HEK293T (cell line): ENCODE measurements at regions not wholly inside any gene's neighbourhood (a gene's known extent, or its start where the extent isn't known, plus 50 kb on each side); places are given as distances from the start of the nearest gene placed in this dataset.

Source experiments
- CTCF ChIA-PET: fragments of 350-600 bp; formaldehyde crosslinking; extraction: SDS; loops from one replicate; lab custom pipeline; 2021; ENCODE audit warnings: antibody characterized with exemption, inconsistent platforms; lab: Yijun Ruan, JAX
- POLR2A ChIA-PET: fragments of 350-600 bp; formaldehyde crosslinking; extraction: SDS; loops from one replicate; lab custom pipeline; 2020; ENCODE audit warnings: antibody characterized with exemption, inconsistent platforms; lab: Yijun Ruan, JAX
- DNase-seq: peaks from one replicate; pipeline ENCODE4 v3.0.0; 2012; ENCODE audit warnings: mixed read lengths; ENCODE audit errors: extremely low spot score
- ARNT ChIP-seq: fragments of 450-650 bp; IDR thresholded peaks from 2 replicates; pipeline ENCODE4 v1.6.1; 2017; ENCODE audit warnings: mild to moderate bottlenecking
- BHLHE40 ChIP-seq: fragments of 450-650 bp; IDR thresholded peaks from 2 replicates; pipeline ENCODE4 v1.6.1; 2016; ENCODE audit warnings: mild to moderate bottlenecking, moderate library complexity, borderline replicate concordance
- CTBP1 ChIP-seq: fragments of 450-650 bp; IDR thresholded peaks from 2 replicates; pipeline ENCODE4 v1.6.1; 2016; ENCODE audit warnings: borderline replicate concordance
- ELF4 ChIP-seq: fragments of 450-650 bp; IDR thresholded peaks from 2 replicates; pipeline ENCODE4 v1.6.1; 2017; ENCODE audit warnings: antibody characterized with exemption
- FOXA1 ChIP-seq: fragments of 450-650 bp; IDR thresholded peaks from 2 replicates; pipeline ENCODE4 v1.6.1; 2016; ENCODE audit warnings: mild to moderate bottlenecking
- FOXK2 ChIP-seq: fragments of 450-650 bp; IDR thresholded peaks from 2 replicates; pipeline ENCODE4 v1.6.1; 2016; ENCODE audit warnings: mild to moderate bottlenecking
- FOXM1 ChIP-seq: fragments of 450-650 bp; IDR thresholded peaks from 2 replicates; pipeline ENCODE4 v1.6.1; 2017; ENCODE audit warnings: mild to moderate bottlenecking, borderline replicate concordance
- HDGF ChIP-seq: fragments of 450-650 bp; IDR thresholded peaks from 2 replicates; pipeline ENCODE4 v1.6.1; 2017; ENCODE audit warnings: antibody characterized with exemption, borderline replicate concordance
- L3MBTL2 ChIP-seq: fragments of 450-650 bp; conservative IDR thresholded peaks from 2 replicates; pipeline ENCODE4 v1.6.1; 2016; ENCODE audit warnings: mild to moderate bottlenecking
- LEF1 ChIP-seq: fragments of 450-650 bp; IDR thresholded peaks from 2 replicates; pipeline ENCODE4 v1.6.1; 2017; ENCODE audit warnings: mild to moderate bottlenecking, borderline replicate concordance
- NFRKB ChIP-seq: fragments of 450-650 bp; IDR thresholded peaks from 2 replicates; pipeline ENCODE4 v1.6.1; 2016; ENCODE audit warnings: mild to moderate bottlenecking, moderate library complexity
- SP1 ChIP-seq: fragments of 450-650 bp; IDR thresholded peaks from 2 replicates; pipeline ENCODE4 v1.6.1; 2017
- SUZ12 ChIP-seq: fragments of 450-650 bp; IDR thresholded peaks from 2 replicates; pipeline ENCODE4 v1.6.1; 2016; ENCODE audit warnings: mild to moderate bottlenecking
- TARDBP ChIP-seq: fragments of 450-650 bp; IDR thresholded peaks from 2 replicates; pipeline ENCODE4 v1.6.1; 2016
- ZNF384 ChIP-seq: fragments of 450-650 bp; IDR thresholded peaks from 2 replicates; pipeline ENCODE4 v1.6.1; 2016
- TF ChIP-seq, protein P1 (sequence below): fragments of 450-650 bp; IDR thresholded peaks from 2 replicates; pipeline ENCODE4 v1.6.1; 2016

DNA sequence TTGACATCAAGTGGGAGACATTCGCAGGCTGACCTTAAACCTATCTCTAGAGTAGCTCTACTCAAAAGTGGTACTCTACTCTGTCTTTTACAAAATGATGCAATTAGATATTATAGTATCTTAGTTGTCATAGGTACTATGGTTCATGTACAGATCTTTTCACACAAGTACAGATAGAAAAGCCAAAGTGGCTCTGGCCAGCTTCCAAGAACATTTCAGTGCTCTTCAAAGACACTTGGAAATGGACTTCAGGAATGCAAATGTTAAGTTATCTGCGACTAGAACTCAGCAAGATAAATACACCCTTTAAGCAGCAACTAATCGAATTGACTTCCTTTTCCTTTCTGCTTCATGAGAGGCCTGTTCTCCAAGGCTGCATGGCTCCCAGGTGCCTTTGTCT, 718.7 kb upstream of the FAM98A start:
- ChIA-PET CTCF (no interaction called here), POLR2A (no interaction called here)
- TF ChIP-seq FOXA1 (no peak), ELF4 (no peak), FOXM1 (no peak), FOXK2 (no peak), SUZ12 (no peak), BHLHE40 (no peak), CTBP1 (no peak), LEF1 (no peak), SP1 (no peak), ZNF384 (no peak), NFRKB (no peak), ARNT (no peak), TARDBP (no peak), L3MBTL2 (no peak), HDGF (no peak)
- TF ChIP-seq, protein P1, sequence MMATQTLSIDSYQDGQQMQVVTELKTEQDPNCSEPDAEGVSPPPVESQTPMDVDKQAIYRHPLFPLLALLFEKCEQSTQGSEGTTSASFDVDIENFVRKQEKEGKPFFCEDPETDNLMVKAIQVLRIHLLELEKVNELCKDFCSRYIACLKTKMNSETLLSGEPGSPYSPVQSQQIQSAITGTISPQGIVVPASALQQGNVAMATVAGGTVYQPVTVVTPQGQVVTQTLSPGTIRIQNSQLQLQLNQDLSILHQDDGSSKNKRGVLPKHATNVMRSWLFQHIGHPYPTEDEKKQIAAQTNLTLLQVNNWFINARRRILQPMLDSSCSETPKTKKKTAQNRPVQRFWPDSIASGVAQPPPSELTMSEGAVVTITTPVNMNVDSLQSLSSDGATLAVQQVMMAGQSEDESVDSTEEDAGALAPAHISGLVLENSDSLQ, result no peak
- no peak for DNase-seq

DNA sequence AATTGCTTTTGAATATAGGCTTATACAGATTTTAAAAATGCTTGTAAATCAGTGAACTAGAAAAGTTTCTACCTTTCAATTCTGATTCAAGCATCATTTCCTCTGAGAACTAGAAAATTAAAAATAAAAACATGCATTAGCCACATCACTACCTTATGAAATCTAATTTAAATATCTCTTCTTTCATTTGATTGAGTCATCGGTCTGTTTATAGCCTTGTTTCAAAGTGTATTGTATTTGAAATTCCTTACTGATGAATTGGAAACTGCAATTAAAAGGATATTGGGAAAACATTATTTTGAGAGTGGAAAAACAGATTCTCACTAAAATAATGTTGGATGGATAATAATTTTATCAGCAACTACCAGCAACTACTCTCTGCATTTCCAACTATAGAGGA, 717.7 kb upstream of the FAM98A start:
- CTCF ChIA-PET, result no interaction called here
- DNase-seq, result no peak
- no peak for TF ChIP-seq HDGF
- no peak for TF ChIP-seq TARDBP
- TF ChIP-seq, protein P1, result no peak
- TF ChIP-seq ARNT, result no peak
- POLR2A ChIA-PET, result no interaction called here

DNA sequence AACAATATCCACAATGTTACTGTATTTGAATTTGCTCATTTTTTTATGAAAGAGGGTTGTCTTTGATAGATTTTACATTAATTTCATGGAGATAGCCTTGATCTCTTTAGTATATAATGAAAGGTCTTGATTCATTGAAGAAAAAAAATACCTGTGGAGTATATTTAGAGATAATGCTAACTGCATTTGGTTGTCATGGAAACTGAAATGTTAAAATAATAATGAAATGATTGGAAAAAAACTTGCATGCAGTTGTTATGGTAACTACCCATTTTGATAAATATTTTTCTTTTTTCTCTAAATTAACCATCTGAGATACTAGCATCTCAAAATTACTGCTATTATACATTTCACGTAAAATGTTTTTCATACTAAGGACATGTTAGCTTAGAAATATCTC, 712.7 kb upstream of the FAM98A start:
- ChIA-PET POLR2A (no interaction called here), CTCF (no interaction called here)
- no peak for DNase-seq
- no peak for TF ChIP-seq BHLHE40
- no peak for TF ChIP-seq LEF1
- TF ChIP-seq SUZ12, result no peak
- TF ChIP-seq CTBP1, result no peak
- no peak for TF ChIP-seq L3MBTL2
- no peak for TF ChIP-seq ELF4
- no peak for TF ChIP-seq FOXK2
- no peak for TF ChIP-seq ZNF384
- no peak for TF ChIP-seq FOXM1

DNA sequence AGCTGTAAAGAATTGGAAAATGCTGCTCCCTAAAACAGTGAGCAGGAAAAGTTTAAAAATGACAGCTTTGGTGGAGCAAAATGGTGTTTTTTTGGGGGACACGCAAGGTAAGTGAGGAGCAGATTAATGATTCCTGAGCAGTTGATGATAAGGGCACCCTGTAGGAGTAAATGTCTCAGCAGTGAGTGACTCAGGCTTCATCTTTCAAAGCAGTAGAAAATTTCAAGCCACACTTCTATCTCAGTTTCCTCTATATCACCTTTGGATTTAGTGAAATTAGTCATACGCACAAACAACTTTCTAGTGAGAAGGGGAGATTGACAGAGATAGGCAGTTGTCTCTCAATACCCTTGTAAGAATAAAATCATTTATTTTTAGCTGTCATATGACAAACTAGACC, 709.0 kb upstream of the FAM98A start:
- ChIA-PET CTCF (no interaction called here), POLR2A (no interaction called here)
- DNase-seq, result no peak
- TF ChIP-seq LEF1 (no peak), CTBP1 (no peak), L3MBTL2 (no peak), FOXK2 (no peak), FOXM1 (no peak)

DNA sequence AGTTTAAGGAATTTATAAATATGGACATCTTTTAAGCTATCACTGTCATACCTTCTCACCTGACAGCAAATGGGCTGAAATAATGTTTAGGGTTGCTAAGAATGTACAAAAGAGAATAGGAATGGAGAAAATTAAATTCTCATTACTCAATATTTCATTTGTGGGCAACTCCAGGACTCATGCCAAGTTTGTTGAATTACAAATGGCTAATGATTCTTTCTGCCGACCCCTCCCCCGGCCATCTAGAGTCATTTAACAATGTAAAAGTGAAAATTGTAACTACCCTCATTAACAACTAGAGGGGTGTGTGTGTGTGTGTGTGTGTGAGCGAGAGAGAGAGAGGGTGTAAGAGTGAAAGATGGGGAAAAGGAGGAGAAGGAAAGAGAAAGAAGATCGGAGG, 708.5 kb upstream of the FAM98A start:
- no peak for TF ChIP-seq HDGF
- POLR2A ChIA-PET, result no interaction called here
- CTCF ChIA-PET, result no interaction called here
- no peak for DNase-seq

DNA sequence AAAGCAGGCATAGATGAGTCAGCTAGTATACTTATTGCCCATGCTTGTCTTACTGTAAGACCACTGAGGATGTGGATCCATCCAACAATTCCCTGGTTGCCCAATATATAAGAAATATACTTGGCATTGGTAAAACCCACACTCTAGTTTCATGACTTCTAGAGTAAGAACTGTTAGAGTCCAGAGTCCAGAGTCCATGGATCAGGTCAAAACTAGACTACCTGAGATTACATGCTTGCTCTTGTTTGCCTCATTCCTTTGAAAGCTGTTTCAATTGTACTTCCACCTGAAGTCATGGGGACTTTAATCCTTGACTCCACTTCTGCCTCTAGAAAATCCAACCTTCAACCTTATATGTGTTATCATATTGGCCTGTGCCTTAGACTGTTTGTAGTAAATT, 707.6 kb upstream of the FAM98A start:
- POLR2A ChIA-PET, result no interaction called here

DNA sequence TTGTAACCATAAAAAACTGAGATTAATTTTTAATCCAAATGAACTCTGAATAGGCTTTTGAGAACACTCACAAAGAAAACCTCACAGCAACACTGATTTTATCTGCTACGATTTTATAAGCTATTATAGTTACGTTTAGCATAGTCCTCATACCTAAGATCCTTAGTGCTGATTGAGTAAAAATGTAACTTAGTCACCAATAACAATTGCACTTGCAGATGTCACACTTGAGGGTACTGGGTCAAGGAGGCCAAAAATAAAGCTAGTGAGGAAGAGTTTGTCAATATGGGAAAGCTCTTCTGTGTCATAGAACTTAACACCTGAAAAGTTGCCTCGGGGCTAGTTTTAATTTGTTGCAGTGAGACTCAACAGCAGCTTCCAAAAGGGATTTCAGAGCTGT, 706.5 kb upstream of the FAM98A start:
- ChIA-PET POLR2A (no interaction called here), CTCF (no interaction called here)
- no peak for DNase-seq
- TF ChIP-seq, protein P1, result no peak
- no peak for TF ChIP-seq FOXK2

More for the DNA sequence above, 707.6 kb upstream of the FAM98A start:
- DNase-seq, result no peak
- TF ChIP-seq L3MBTL2 (no peak), LEF1 (no peak), BHLHE40 (no peak), NFRKB (no peak), TARDBP (no peak), FOXA1 (no peak), CTBP1 (no peak)
- CTCF ChIA-PET, result no interaction called here

DNA sequence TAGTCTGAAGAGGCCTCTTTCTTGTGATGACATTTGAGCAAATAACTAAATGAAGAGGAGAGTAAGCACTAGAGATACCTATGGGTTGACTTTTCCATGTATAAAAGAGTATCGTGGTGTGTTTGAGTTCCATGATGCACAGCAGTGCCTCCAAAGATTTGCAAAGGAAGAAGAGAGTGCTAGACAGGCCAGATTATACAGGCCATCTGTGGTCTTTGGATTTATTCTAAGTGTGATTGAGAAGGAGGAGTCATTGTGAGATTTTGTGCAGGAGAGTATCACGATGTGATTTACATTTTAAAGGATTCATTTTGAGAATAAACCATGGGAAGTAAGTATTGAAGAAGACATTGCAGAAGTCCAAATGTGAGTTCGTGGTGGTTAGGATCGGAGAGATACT, 695.9 kb upstream of the FAM98A start:
- no peak for TF ChIP-seq ZNF384
- no peak for TF ChIP-seq ELF4
- no peak for TF ChIP-seq HDGF
- no peak for TF ChIP-seq FOXK2
- no peak for TF ChIP-seq TARDBP
- no peak for TF ChIP-seq SUZ12
- TF ChIP-seq ARNT, result no peak
- no peak for TF ChIP-seq CTBP1
- no peak for TF ChIP-seq BHLHE40
- TF ChIP-seq L3MBTL2, result no peak
- TF ChIP-seq, protein P1, result no peak
- TF ChIP-seq FOXM1, result no peak
- no peak for TF ChIP-seq LEF1
- TF ChIP-seq FOXA1, result no peak
- no peak for TF ChIP-seq NFRKB
- TF ChIP-seq SP1, result no peak
- ChIA-PET CTCF (no interaction called here), POLR2A (no interaction called here)
- DNase-seq, result no peak
